CD14-positive monocyte (primary cell): ENCODE measurements at regions not wholly inside any gene's neighbourhood (a gene's known extent, or its start where the extent isn't known, plus 50 kb on each side); places are given as distances from the start of the nearest gene placed in this dataset.

ENCODE experiments used
- DNase-seq, 3 donors: peaks; one replicate each; pipeline ENCODE4 v3.0.0-alpha.2; 2011 to 2022
- H2AFZ ChIP-seq: 2 replicates; pipeline ENCODE4 v1.6.0; 2012; ENCODE audit warnings: mild to moderate bottlenecking, low read depth, low read length, inconsistent platforms; ENCODE audit not compliant: insufficient read depth, poor library complexity, severe bottlenecking
- H3K27ac ChIP-seq, 2 donors: 1 replicate in 1 of 2; 2 replicates in 1 of 2; pipeline ENCODE4 v1.5.1; 2012 to 2013; ENCODE audit warnings: low read length in 2 of 2, control low read depth in 1 of 2, inconsistent platforms in 1 of 2, low read depth in 1 of 2, mild to moderate bottlenecking in 1 of 2
- H3K27me3 ChIP-seq, 2 donors: one replicate each; pipeline versions ENCODE4 v1.6.0 to v1.6.1; 2011 to 2013; ENCODE audit warnings: low read length in 2 of 2; ENCODE audit not compliant: control insufficient read depth in 2 of 2, insufficient read depth in 2 of 2
- H3K36me3 ChIP-seq, 2 donors: replicated peaks in 1 of 2; 1 replicate in 1 of 2; 2 replicates in 1 of 2; pipeline versions ENCODE4 v1.5.1 to v1.6.1; 2012 to 2013; ENCODE audit warnings: low read length in 2 of 2, control low read depth in 1 of 2, inconsistent platforms in 1 of 2, mild to moderate bottlenecking in 1 of 2; ENCODE audit not compliant: insufficient read depth in 2 of 2, control insufficient read depth in 1 of 2
- H3K4me1 ChIP-seq, 2 donors: 1 replicate in 1 of 2; 2 replicates in 1 of 2; pipeline versions ENCODE4 v1.5.1 to v1.6.1; 2012 to 2013; ENCODE audit warnings: low read length in 2 of 2, control low read depth in 1 of 2, inconsistent platforms in 1 of 2, mild to moderate bottlenecking in 1 of 2, moderate library complexity in 1 of 2; ENCODE audit not compliant: insufficient read depth in 2 of 2, control insufficient read depth in 1 of 2
- H3K4me2 ChIP-seq: replicated peaks from 2 replicates; pipeline ENCODE3; 2012; ENCODE audit warnings: low read length, moderate library complexity, mild to moderate bottlenecking; ENCODE audit not compliant: poor library complexity, severe bottlenecking; ENCODE audit errors: extremely low read depth
- H3K4me3 ChIP-seq, 3 experiments: fragments of 200-600 bp in 1 of 3; sonication (generic) in 1 of 3; replicated peaks in 1 of 3; 1 replicate in 2 of 3; 2 replicates in 1 of 3; pipeline ENCODE4 v1.5.1; 2011 to 2013; ENCODE audit warnings: low read length in 3 of 3, mild to moderate bottlenecking in 3 of 3, control low read depth in 2 of 3, low read depth in 2 of 3, inconsistent platforms in 1 of 3, moderate library complexity in 1 of 3
- H3K79me2 ChIP-seq: 2 replicates; pipeline ENCODE4 v1.6.0; 2012; ENCODE audit warnings: mild to moderate bottlenecking, control low read depth, inconsistent platforms, low read length, moderate library complexity; ENCODE audit not compliant: insufficient read depth
- H3K9ac ChIP-seq: 2 replicates; pipeline ENCODE4 v1.6.0; 2017; ENCODE audit warnings: low read length, mild to moderate bottlenecking; ENCODE audit not compliant: insufficient read depth, poor library complexity, severe bottlenecking
- H3K9me3 ChIP-seq, 2 donors: replicated peaks in 1 of 2; 1 replicate in 1 of 2; 2 replicates in 1 of 2; pipeline versions ENCODE4 v1.5.1 to v1.6.1; 2012 to 2013; ENCODE audit warnings: low read length in 2 of 2, control low read depth in 1 of 2; ENCODE audit not compliant: control insufficient read depth in 1 of 2, insufficient read depth in 1 of 2
- H4K20me1 ChIP-seq: 2 replicates; pipeline ENCODE4 v1.6.0; 2012; ENCODE audit warnings: mild to moderate bottlenecking, low read length, control low read depth, moderate library complexity; ENCODE audit not compliant: insufficient read depth
- H3K27ac Mint-ChIP-seq, 7 donors: one replicate each; pipeline ENCODE4 v1.8.0; 2020; ENCODE audit warnings: mild to moderate bottlenecking in 7 of 7, mixed read lengths in 7 of 7, moderate library complexity in 6 of 7, inconsistent platforms in 2 of 7
- H3K27me3 Mint-ChIP-seq, 3 donors: one replicate each; pipeline ENCODE4 v1.8.0; 2021 to 2022; ENCODE audit warnings: low read depth in 3 of 3, mild to moderate bottlenecking in 3 of 3, mixed read lengths in 3 of 3, moderate library complexity in 3 of 3, inconsistent platforms in 1 of 3
- H3K36me3 Mint-ChIP-seq, 2 donors: one replicate each; pipeline ENCODE4 v1.8.0; 2020; ENCODE audit warnings: mixed read lengths in 2 of 2, inconsistent platforms in 1 of 2, mild to moderate bottlenecking in 1 of 2
- H3K4me1 Mint-ChIP-seq: one replicate; pipeline ENCODE4 v1.8.0; 2020; ENCODE audit warnings: mild to moderate bottlenecking, mixed read lengths
- H3K4me3 Mint-ChIP-seq, 2 donors: one replicate each; pipeline ENCODE4 v1.8.0; 2020; ENCODE audit warnings: mild to moderate bottlenecking in 2 of 2, mixed read lengths in 2 of 2, moderate library complexity in 1 of 2
- H3K9me3 Mint-ChIP-seq, 7 donors: one replicate each; pipeline ENCODE4 v1.8.0; 2020 to 2022; ENCODE audit warnings: mixed read lengths in 7 of 7, mild to moderate bottlenecking in 6 of 7, moderate library complexity in 6 of 7, inconsistent platforms in 2 of 7
- CTCF ChIP-seq: fragments of 200-600 bp; IDR thresholded peaks from one replicate; pipeline ENCODE4 v1.8.0; 2022; ENCODE audit warnings: antibody characterized with exemption, mild to moderate bottlenecking
- WGBS: methylation state at CpG from one replicate; pipeline ENCODE4 v1.1.5; 2013; ENCODE audit warnings: missing lambda C conversion rate; ENCODE audit not compliant: insufficient coverage; 5-methylcytosine and 5-hydroxymethylcytosine counted together
- intact Hi-C, 2 donors: fragments of 100-400 bp; cut with micrococcal nuclease; formaldehyde crosslinking; loops; one replicate each; pipeline versions ENCODE4 v1.15.0 to v1.15.1; 2023

- Histone ChIP-seq H3K79me2 (no peaks in the 10 kb centered on the region), H3K27me3 (no peaks in the 10 kb centered on the region), H2AFZ (no peak overlapping the region), H3K9me3 (peaks cover 0 to 18% of the 10 kb centered on the region in 2 donors), H3K36me3 (no peaks in the 10 kb centered on the region), H3K4me3 (no peak overlapping the region), H3K4me2 (no peak overlapping the region), H3K9ac (no peak overlapping the region), H3K4me1 (no peaks in the 10 kb centered on the region), H4K20me1 (no peaks in the 10 kb centered on the region), H3K27ac (no peak overlapping the region)
- TF ChIP-seq CTCF: no peak
- Mint-ChIP-seq H3K36me3 (no peaks in the 10 kb centered on the region), H3K4me1 (no peaks in the 10 kb centered on the region), H3K27me3 (no peaks in the 10 kb centered on the region), H3K4me3 (no peak overlapping the region), H3K9me3 (peaks cover 0 to 12% (median 3%) of the 10 kb centered on the region in 7 donors), H3K27ac (no peak overlapping the region)
- DNase-seq: no peak
- intact Hi-C loops: no loop called here
These were observed 870.3 kb upstream of the MIR17HG start for GRCh38 chr13:90477216-90477615.

- Histone ChIP-seq H3K27me3 (no peaks in the 10 kb centered on the region), H3K4me1 (no peaks in the 10 kb centered on the region), H3K79me2 (no peaks in the 10 kb centered on the region), H2AFZ (no peak overlapping the region), H4K20me1 (no peaks in the 10 kb centered on the region), H3K9me3 (peaks cover 0 to 15% of the 10 kb centered on the region in 2 donors), H3K9ac (no peak overlapping the region), H3K27ac (no peak overlapping the region), H3K36me3 (no peaks in the 10 kb centered on the region), H3K4me3 (no peak overlapping the region), H3K4me2 (no peak overlapping the region)
- no peak overlapping the region for H3K27ac Mint-ChIP-seq
- no peak overlapping the region for H3K4me3 Mint-ChIP-seq
- no peaks in the 10 kb centered on the region for H3K36me3 Mint-ChIP-seq
- WGBS: no CpG with 5 or more reads among the region's 1 CpG
- no peak for TF ChIP-seq CTCF
- peaks cover 0 to 11% (median 4%) of the 10 kb centered on the region in 7 donors for H3K9me3 Mint-ChIP-seq
- H3K4me1 Mint-ChIP-seq: no peaks in the 10 kb centered on the region
- DNase-seq: no peak
- H3K27me3 Mint-ChIP-seq: no peaks in the 10 kb centered on the region
- intact Hi-C loops: no loop called here
These were observed 863.6 kb upstream of the MIR17HG start for GRCh38 chr13:90483906-90484305.
